Esophagus squamous epithelium (tissue), 4 donors: ENCODE measurements at regions not wholly inside any gene's neighbourhood (a gene's known extent, or its start where the extent isn't known, plus 50 kb on each side); places are given as distances from the start of the nearest gene placed in this dataset.
"Not testable (repeated sequence)": the region's sequence is repeated elsewhere in the genome, so short reads cannot be mapped to it uniquely, and the experiment has no call there.

Experiments
- CTCF ChIP-seq, 6 experiments: fragments of 450-650 bp in 4 of 6; fragments of 200-600 bp in 2 of 6; sonication (generic) in 2 of 6; IDR thresholded peaks; one replicate each; pipeline ENCODE4 v1.5.1; 2016 to 2019; ENCODE audit warnings: antibody characterized with exemption in 6 of 6, mild to moderate bottlenecking in 4 of 6, moderate library complexity in 4 of 6
- POLR2A ChIP-seq, 4 donors: fragments of 450-650 bp; IDR thresholded peaks; one replicate each; pipeline ENCODE4 v1.6.1; 2017; ENCODE audit warnings: antibody characterized with exemption in 4 of 4, mild to moderate bottlenecking in 4 of 4, moderate library complexity in 3 of 4

- not testable (repeated sequence) for TF ChIP-seq POLR2A, CTCF (IDR thresholded peaks at IDR 0.05)
Measured at GRCh38 chr2:4814137-4814536, 878.0 kb upstream of the SOX11 start.
